ENCODE measurements at regions not wholly inside any gene's neighbourhood (a gene's known extent, or its start where the extent isn't known, plus 50 kb on each side); places are given as distances from the start of the nearest gene placed in this dataset.

DNA sequence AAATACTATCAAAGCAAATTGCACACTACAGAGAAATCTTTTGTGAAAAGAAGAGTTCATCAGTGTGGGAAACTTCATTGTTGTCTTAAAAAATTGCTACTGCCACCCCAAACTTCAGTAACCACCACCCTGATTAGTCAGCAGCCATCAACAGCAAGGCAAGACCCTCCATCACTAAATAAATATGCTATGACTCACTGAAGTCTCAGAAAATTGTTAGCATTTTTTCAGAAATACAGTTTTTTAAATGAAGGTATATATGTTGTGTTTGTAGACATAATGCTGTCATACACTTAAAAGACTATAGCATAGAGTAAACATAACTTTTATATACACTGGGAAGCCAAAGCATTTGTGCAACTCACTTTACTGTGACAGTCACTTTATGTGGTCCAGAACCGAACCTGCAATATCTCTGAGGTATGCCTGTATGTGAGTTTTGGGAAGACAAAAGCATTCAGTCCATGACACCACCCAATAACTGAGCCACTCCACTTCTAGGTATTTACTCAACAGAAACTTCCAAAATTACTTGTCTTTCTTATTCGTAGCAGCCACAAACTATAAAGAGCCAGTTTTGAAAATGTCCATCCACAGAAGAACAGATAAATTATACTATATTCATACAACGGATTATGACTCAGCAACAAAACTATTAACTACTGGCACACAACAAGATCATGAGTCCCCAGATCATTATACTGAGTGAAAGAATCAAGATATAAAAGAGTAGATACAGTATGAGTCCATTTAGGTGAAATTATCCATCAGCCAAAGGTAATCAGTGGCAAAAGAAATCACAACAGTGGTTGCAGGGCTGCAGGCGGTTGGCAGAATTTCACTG is 649.6 kb downstream of the BCL11B start:
- Histone ChIP-seq H3K27me3 (ENCODE audit: insufficient read depth, low read length) (no peaks in the 10 kb centered on the region), H3K9ac (ENCODE audit: low read depth, low read length) (no peak overlapping the region), H3K4me1 (ENCODE audit: insufficient read depth, low read length) (no peaks in the 10 kb centered on the region), H3K27ac (ENCODE audit: low read length) (no peak overlapping the region), H3K4me3 (ENCODE audit: low read length) (no peak overlapping the region), H3K9me3 (ENCODE audit: insufficient read depth, low read depth, low read length) (peaks cover 3% of the 10 kb centered on the region; the same call in 1 of the 2 replicates), H3K36me3 (ENCODE audit: insufficient read depth, low read depth, low read length) (no peaks in the 10 kb centered on the region)

DNA sequence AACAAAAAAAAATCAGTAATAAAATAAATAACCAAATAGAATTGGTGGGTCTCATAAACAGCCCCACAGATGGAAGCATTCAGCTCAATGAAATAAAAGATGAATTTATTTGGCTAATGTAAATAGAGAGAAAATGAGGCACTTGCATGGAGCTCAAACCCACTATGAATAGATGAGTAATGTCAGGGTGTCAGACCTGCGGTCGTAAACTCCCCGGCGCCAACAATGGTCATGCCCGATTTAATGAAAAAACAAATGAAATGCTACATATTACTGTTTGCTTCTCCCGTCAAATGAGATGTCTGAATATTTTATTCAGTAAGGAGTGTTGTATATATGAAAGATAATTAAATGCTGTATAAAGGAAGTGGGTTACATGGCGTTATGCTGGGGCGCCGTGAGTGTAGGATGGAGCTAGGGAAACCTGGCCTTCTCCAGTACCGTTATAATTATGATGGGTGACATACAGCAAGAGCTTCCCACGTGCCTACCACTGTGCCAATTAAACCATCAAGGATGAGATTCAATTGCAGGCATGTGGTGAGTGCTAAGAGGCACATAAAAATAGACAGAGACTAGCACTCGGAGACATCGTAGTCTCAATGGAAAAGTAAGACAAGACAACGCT is 648.1 kb downstream of the BCL11B start:
- Histone ChIP-seq H3K9ac (ENCODE audit: low read depth, low read length) (no peak overlapping the region), H3K27me3 (ENCODE audit: insufficient read depth, low read length) (no peaks in the 10 kb centered on the region), H3K36me3 (ENCODE audit: insufficient read depth, low read depth, low read length) (no peaks in the 10 kb centered on the region), H3K4me1 (ENCODE audit: insufficient read depth, low read length) (no peaks in the 10 kb centered on the region), H3K27ac (ENCODE audit: low read length) (no peak overlapping the region), H3K4me3 (ENCODE audit: low read length) (no peak overlapping the region), H3K9me3 (ENCODE audit: insufficient read depth, low read depth, low read length) (no peaks in the 10 kb centered on the region)

DNA sequence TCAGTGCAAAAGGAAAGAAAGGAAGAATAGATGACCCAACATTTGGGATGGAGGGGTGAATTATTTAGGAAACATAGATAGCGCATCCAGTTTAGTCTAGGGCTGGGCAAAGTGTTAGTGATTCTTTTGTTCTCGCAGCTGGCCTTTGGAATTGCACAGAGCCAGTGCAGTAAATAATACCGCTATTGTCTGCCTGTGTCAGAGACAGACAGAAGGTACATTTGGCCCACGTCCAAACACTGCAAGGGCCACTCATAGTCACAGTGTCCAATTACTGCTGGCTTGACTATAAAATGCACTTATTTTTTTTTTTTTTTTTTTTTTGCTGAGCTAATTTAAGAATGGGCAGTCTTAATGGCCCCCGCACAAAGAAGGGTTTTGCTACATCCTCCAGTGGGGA is 638.6 kb downstream of the BCL11B start:
- Histone ChIP-seq H3K27me3 (ENCODE audit: insufficient read depth, low read length) (no peaks in the 10 kb centered on the region), H3K9me3 (ENCODE audit: insufficient read depth, low read depth, low read length) (no peaks in the 10 kb centered on the region), H3K36me3 (ENCODE audit: insufficient read depth, low read depth, low read length) (no peaks in the 10 kb centered on the region), H3K27ac (ENCODE audit: low read length) (no peak overlapping the region), H3K4me3 (ENCODE audit: low read length) (no peak overlapping the region), H3K4me1 (ENCODE audit: insufficient read depth, low read length) (no peaks in the 10 kb centered on the region), H3K9ac (ENCODE audit: low read depth, low read length) (no peak overlapping the region)

DNA sequence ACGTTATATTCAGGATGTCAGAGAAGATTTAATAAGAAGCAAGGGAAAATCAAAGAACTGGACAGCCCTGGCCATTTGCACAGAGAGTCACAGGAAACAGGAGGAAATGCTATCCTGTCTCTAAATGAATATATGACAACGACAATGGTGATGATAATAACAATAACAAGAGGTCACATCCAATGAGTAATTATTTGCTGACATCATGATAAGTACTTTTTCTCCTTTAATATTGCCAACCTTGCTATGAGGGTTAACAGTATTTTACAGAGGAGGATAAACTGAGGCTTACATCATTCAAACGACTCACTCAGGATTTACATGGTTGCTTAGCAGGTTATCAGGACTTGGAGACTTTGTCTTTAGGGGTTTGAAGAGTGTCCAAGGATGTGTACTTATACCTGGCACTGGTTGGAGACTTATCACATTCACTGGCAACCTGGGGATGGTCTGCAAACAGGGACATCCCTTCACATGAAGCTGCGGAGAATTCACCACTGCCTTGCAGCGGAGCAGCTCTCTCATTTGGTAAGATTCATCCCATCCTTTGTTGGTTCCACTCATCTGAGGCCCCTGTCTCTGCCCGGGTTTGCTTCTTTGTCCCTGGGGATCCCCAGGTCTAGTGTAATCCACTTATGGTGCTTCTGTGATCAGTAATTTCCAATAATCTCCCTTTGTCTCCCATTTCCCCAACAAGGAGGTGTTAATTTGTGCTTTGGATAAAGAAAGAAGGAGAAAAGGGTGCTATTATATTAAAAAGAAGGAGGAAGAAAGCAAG is 637.8 kb downstream of the BCL11B start:
- Histone ChIP-seq H3K4me3 (ENCODE audit: low read length) (no peak overlapping the region), H3K9ac (ENCODE audit: low read depth, low read length) (no peak overlapping the region), H3K27ac (ENCODE audit: low read length) (no peak overlapping the region), H3K27me3 (ENCODE audit: insufficient read depth, low read length) (no peaks in the 10 kb centered on the region), H3K4me1 (ENCODE audit: insufficient read depth, low read length) (no peaks in the 10 kb centered on the region), H3K9me3 (ENCODE audit: insufficient read depth, low read depth, low read length) (no peaks in the 10 kb centered on the region), H3K36me3 (ENCODE audit: insufficient read depth, low read depth, low read length) (no peaks in the 10 kb centered on the region)

DNA sequence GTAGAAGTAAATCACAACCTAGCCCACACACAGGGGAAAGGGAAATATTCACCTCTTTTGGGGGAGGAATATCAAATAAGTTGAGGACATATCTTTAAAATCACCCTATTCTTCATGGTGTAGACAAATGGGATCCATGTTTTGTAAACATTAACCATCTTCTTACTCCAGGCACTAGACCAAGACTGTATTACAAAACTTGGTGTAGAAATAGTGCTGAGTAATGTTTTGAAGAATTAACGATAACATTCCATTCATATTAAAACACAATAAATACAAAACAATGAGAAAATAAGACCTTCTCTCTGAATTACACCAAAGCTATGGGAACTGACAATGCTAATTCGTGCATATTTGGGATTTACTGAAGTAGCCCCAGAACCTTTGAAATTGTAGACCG is 633.6 kb downstream of the BCL11B start:
- no peaks in the 10 kb centered on the region for H3K36me3 ChIP-seq (ENCODE audit: insufficient read depth, low read depth, low read length)
- no peaks in the 10 kb centered on the region for H3K27me3 ChIP-seq (ENCODE audit: insufficient read depth, low read length)
- H3K9ac ChIP-seq (ENCODE audit: low read depth, low read length), result no peak overlapping the region
- no peaks in the 10 kb centered on the region; the same call in 1 of the 2 replicates for H3K9me3 ChIP-seq (ENCODE audit: insufficient read depth, low read depth, low read length)
- no peak overlapping the region for H3K27ac ChIP-seq (ENCODE audit: low read length)
- no peak overlapping the region for H3K4me3 ChIP-seq (ENCODE audit: low read length)
- H3K4me1 ChIP-seq (ENCODE audit: insufficient read depth, low read length), result no peaks in the 10 kb centered on the region

DNA sequence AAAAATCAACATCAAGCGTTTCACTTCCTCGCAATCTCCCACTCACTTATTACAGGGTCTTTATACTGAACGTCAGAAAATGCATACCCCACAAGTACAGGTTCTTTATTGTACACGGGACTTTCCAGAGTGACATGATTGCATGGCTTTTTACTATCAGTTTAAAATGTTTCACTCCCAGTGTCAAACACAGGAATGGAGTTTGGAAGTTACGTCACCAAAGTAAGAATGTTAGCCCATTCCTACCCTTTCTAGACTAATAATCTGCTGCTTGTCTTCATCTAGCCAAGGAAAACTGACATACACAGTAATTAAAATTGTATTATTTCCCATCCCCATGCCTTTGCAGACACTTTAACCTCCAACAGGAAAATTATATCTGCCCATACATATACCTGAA is 624.2 kb downstream of the BCL11B start:
- Histone ChIP-seq H3K9ac (ENCODE audit: low read depth, low read length) (no peak overlapping the region), H3K27ac (ENCODE audit: low read length) (no peak overlapping the region), H3K36me3 (ENCODE audit: insufficient read depth, low read depth, low read length) (no peaks in the 10 kb centered on the region), H3K27me3 (ENCODE audit: insufficient read depth, low read length) (no peaks in the 10 kb centered on the region), H3K4me1 (ENCODE audit: insufficient read depth, low read length) (peaks cover 9% of the 10 kb centered on the region; the same call in 1 of the 2 replicates), H3K4me3 (ENCODE audit: low read length) (no peak overlapping the region), H3K9me3 (ENCODE audit: insufficient read depth, low read depth, low read length) (no peaks in the 10 kb centered on the region)

DNA sequence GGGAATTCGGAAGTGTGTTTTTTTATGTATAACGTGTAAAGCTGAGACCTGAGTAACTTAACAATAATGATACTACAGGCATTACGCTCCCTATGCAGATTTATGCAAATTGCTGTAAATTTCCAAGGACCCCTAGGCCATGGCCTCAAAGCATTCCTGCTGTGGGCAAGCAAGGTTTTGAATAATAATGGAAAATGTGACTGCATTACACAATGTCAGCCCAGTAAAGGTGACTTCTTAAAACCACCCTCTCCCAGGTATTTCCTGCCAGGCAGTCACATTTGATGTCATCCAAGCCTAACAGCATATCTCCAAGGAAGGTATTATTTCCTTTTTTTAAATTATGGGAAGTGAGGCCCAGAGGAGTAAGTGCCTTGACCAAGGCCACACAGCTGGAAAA is 621.0 kb downstream of the BCL11B start:
- no peak overlapping the region for H3K9ac ChIP-seq (ENCODE audit: low read depth, low read length)
- peaks cover 9% of the 10 kb centered on the region; the same call in 1 of the 2 replicates for H3K4me1 ChIP-seq (ENCODE audit: insufficient read depth, low read length)
- no peak overlapping the region for H3K27ac ChIP-seq (ENCODE audit: low read length)
- H3K36me3 ChIP-seq (ENCODE audit: insufficient read depth, low read depth, low read length), result no peaks in the 10 kb centered on the region
- peaks cover 3% of the 10 kb centered on the region; the same call in 1 of the 2 replicates for H3K9me3 ChIP-seq (ENCODE audit: insufficient read depth, low read depth, low read length)
- no peak overlapping the region for H3K4me3 ChIP-seq (ENCODE audit: low read length)
- H3K27me3 ChIP-seq (ENCODE audit: insufficient read depth, low read length), result no peaks in the 10 kb centered on the region

DNA sequence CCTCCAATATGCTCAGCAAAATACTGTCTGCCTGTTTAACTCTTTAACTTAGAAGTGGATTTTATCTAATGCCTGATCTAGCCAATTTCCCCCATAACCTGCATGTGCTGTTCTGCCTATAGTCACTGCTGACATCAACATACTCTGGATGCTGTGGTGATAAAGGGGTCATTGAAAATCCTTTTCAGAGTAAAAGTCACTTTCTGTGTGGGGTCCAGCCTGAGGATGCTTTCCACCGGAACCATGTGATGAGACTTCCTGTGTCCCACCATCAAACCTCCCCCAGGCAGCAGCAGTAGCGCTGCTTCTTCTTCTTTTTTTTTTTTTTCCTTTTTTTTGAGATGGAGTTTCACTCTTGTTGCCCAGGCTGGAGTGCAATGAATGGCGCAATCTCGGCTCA is 607.0 kb downstream of the BCL11B start:
- no peak overlapping the region for H3K4me3 ChIP-seq (ENCODE audit: low read length)

DNA sequence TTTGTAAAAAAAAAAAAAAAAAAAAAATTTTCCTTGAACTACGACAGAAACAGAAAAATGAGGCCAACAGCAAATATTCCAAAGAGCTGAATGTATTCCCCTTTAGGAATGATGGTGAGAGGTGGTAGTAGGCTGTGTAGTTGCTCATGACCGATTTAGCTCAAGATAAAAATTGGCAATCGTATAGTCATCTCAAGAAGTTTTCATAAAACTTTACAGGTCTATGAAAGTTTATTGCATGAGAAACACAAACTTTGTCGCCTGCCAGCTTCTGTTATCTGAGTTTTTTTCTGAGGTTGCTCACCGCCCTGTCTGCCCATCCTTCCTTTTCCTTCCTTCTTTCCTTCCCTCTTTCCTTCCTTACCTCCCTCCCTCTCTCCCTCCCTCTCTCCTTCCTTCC is 605.5 kb downstream of the BCL11B start:
- H3K4me1 ChIP-seq (ENCODE audit: insufficient read depth, low read length), result no peaks in the 10 kb centered on the region
- no peaks in the 10 kb centered on the region for H3K9me3 ChIP-seq (ENCODE audit: insufficient read depth, low read depth, low read length)
- no peak overlapping the region for H3K9ac ChIP-seq (ENCODE audit: low read depth, low read length)
- no peaks in the 10 kb centered on the region for H3K27me3 ChIP-seq (ENCODE audit: insufficient read depth, low read length)
- no peak overlapping the region for H3K4me3 ChIP-seq (ENCODE audit: low read length)
- H3K27ac ChIP-seq (ENCODE audit: low read length), result no peak overlapping the region
- H3K36me3 ChIP-seq (ENCODE audit: insufficient read depth, low read depth, low read length), result no peaks in the 10 kb centered on the region

More for the DNA sequence above, 607.0 kb downstream of the BCL11B start:
- Histone ChIP-seq H3K27ac (ENCODE audit: low read length) (no peak overlapping the region), H3K9ac (ENCODE audit: low read depth, low read length) (no peak overlapping the region), H3K9me3 (ENCODE audit: insufficient read depth, low read depth, low read length) (no peaks in the 10 kb centered on the region), H3K36me3 (ENCODE audit: insufficient read depth, low read depth, low read length) (no peaks in the 10 kb centered on the region), H3K4me1 (ENCODE audit: insufficient read depth, low read length) (no peaks in the 10 kb centered on the region), H3K27me3 (ENCODE audit: insufficient read depth, low read length) (no peaks in the 10 kb centered on the region)

DNA sequence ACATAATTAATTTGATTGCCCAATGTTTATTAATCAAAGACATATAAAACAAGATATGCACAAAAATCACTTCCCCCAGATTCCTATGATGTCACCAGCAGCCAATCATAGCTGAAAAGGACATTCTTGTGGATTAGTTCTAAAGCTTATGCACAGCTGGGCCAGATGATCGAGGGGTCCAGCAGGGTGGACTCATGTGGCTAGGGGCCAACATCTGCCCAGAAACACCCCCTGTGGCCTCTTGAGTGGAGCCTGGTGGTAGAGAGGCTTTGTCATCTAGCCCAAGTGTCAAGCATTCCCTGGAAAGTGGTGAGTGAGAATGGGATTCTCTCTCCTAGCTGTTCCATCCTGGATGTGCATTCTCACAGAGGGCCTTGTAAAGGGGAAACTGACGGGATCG is 590.0 kb downstream of the BCL11B start:
- no peak overlapping the region for H3K4me3 ChIP-seq (ENCODE audit: low read length)
- no peak overlapping the region for H3K9ac ChIP-seq (ENCODE audit: low read depth, low read length)
- H3K9me3 ChIP-seq (ENCODE audit: insufficient read depth, low read depth, low read length), result peaks cover 2% of the 10 kb centered on the region; the same call in 1 of the 2 replicates
- no peak overlapping the region for H3K27ac ChIP-seq (ENCODE audit: low read length)
- H3K36me3 ChIP-seq (ENCODE audit: insufficient read depth, low read depth, low read length), result no peaks in the 10 kb centered on the region
- no peaks in the 10 kb centered on the region for H3K4me1 ChIP-seq (ENCODE audit: insufficient read depth, low read length)
- H3K27me3 ChIP-seq (ENCODE audit: insufficient read depth, low read length), result no peaks in the 10 kb centered on the region

DNA sequence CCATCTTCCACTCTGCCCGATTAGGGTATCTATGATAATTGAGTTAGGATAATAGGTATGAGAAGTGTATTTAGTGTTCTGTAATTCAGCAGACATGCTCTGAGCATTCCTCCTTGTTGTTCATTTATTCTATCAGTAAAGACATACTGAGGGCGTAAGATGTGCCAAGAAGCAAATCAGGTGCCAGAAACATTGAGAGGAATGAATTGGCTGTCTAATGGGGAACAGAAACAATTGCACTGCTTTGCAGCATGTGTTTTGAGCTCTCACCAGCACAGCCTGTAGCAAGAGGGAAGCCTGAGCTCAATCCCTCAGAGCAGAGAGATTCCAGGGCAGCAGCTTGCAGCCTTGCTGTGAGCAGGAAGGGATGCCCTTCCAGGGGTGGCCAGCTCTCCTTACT is 589.3 kb downstream of the BCL11B start:
- H3K27me3 ChIP-seq (ENCODE audit: insufficient read depth, low read length), result no peaks in the 10 kb centered on the region
- H3K4me3 ChIP-seq (ENCODE audit: low read length), result no peak overlapping the region
- peaks cover 2% of the 10 kb centered on the region; the same call in 1 of the 2 replicates for H3K9me3 ChIP-seq (ENCODE audit: insufficient read depth, low read depth, low read length)
- H3K4me1 ChIP-seq (ENCODE audit: insufficient read depth, low read length), result no peaks in the 10 kb centered on the region
- no peak overlapping the region for H3K27ac ChIP-seq (ENCODE audit: low read length)
- H3K9ac ChIP-seq (ENCODE audit: low read depth, low read length), result no peak overlapping the region
- H3K36me3 ChIP-seq (ENCODE audit: insufficient read depth, low read depth, low read length), result no peaks in the 10 kb centered on the region
